HG03095 (cell line): ENCODE measurements at regions not wholly inside any gene's neighbourhood (a gene's known extent, or its start where the extent isn't known, plus 50 kb on each side); places are given as distances from the start of the nearest gene placed in this dataset.
"Not testable (repeated sequence)": the region's sequence is repeated elsewhere in the genome, so short reads cannot be mapped to it uniquely, and the experiment has no call there.

ENCODE experiments used
- ATAC-seq: cut with Tn5 transposase; IDR thresholded peaks from one replicate; pipeline ENCODE4 v1.9.1; 2021; ENCODE audit warnings: moderate library complexity; ENCODE audit not compliant: unreplicated experiment

- ATAC-seq = not testable (repeated sequence)
These were observed 1367.6 kb downstream of the CDH12 start for GRCh38 chr5:21485458-21486000.

- ATAC-seq = not testable (repeated sequence)
These were observed 1368.7 kb downstream of the CDH12 start for GRCh38 chr5:21484498-21484889.

- not testable (repeated sequence) for ATAC-seq
These were observed 1369.2 kb downstream of the CDH12 start for GRCh38 chr5:21483790-21484497.

- not testable (repeated sequence) for ATAC-seq
These were observed 1370.0 kb downstream of the CDH12 start for GRCh38 chr5:21482983-21483650.

- not testable (repeated sequence) for ATAC-seq
These were observed 1370.6 kb downstream of the CDH12 start for GRCh38 chr5:21482522-21482921.

- not testable (repeated sequence) for ATAC-seq
These were observed 1371.5 kb downstream of the CDH12 start for GRCh38 chr5:21481320-21482270.

- ATAC-seq = not testable (repeated sequence)
These were observed 1373.1 kb downstream of the CDH12 start for GRCh38 chr5:21480054-21480453.

- not testable (repeated sequence) for ATAC-seq
These were observed 1379.2 kb downstream of the CDH12 start for GRCh38 chr5:21473981-21474380.

- ATAC-seq = not testable (repeated sequence)
These were observed 1379.7 kb downstream of the CDH12 start for GRCh38 chr5:21473436-21473835.

GRCh38 chr5:21471691-21472090, 1381.5 kb downstream of the CDH12 start:
- not testable (repeated sequence) for ATAC-seq

GRCh38 chr5:21469523-21470101, 1383.5 kb downstream of the CDH12 start:
- not testable (repeated sequence) for ATAC-seq

GRCh38 chr5:21467544-21467943, 1385.6 kb downstream of the CDH12 start:
- ATAC-seq = not testable (repeated sequence)

GRCh38 chr5:21459744-21460073, 1393.4 kb downstream of the CDH12 start:
- not testable (repeated sequence) for ATAC-seq

- ATAC-seq = no peak
These were observed 1400.7 kb downstream of the CDH12 start for GRCh38 chr5:21452449-21452848.

- ATAC-seq = no peak
These were observed 1420.5 kb downstream of the CDH12 start for GRCh38 chr5:21432646-21433045.

- no peak for ATAC-seq
These were observed 1428.2 kb downstream of the CDH12 start for GRCh38 chr5:21424907-21425306.

GRCh38 chr5:21419383-21419782, 1431.4 kb upstream of the CDH18 start:
- no peak for ATAC-seq

GRCh38 chr5:21402089-21402488, 1414.1 kb upstream of the CDH18 start:
- not testable (repeated sequence) for ATAC-seq

GRCh38 chr5:21398511-21398910, 1410.5 kb upstream of the CDH18 start:
- no peak for ATAC-seq

- peak; percentile 70 for ATAC-seq
These were observed 1409.7 kb upstream of the CDH18 start for GRCh38 chr5:21397693-21398092.

GRCh38 chr5:21391506-21391905, 1403.5 kb upstream of the CDH18 start:
- no peak for ATAC-seq
